Memory B cell (primary cell): ENCODE measurements at regions not wholly inside any gene's neighbourhood (a gene's known extent, or its start where the extent isn't known, plus 50 kb on each side); places are given as distances from the start of the nearest gene placed in this dataset.
"Not testable (repeated sequence)": the region's sequence is repeated elsewhere in the genome, so short reads cannot be mapped to it uniquely, and the experiment has no call there.

Experiments used
- ATAC-seq: fragments of 150-1000 bp; cut with Tn5 transposase; 2 replicates; pipeline ENCODE4 v1.10.0; 2021; ENCODE audit warnings: low read depth, mild to moderate bottlenecking, moderate library complexity
- DNase-seq, 2 donors: peaks; one replicate each; pipeline ENCODE4 v3.0.0; 2022; ENCODE audit warnings: low spot score in 2 of 2
- H3K27ac Mint-ChIP-seq: one replicate; pipeline ENCODE4 v1.8.0; 2022; ENCODE audit warnings: mild to moderate bottlenecking, moderate library complexity, mixed read lengths
- H3K27me3 Mint-ChIP-seq: one replicate; pipeline ENCODE4 v1.8.0; 2022; ENCODE audit warnings: mixed read lengths
- H3K36me3 Mint-ChIP-seq: one replicate; pipeline ENCODE4 v1.8.0; 2022; ENCODE audit warnings: mild to moderate bottlenecking, mixed read lengths
- H3K4me1 Mint-ChIP-seq: one replicate; pipeline ENCODE4 v1.8.0; 2022; ENCODE audit warnings: mixed read lengths
- H3K4me3 Mint-ChIP-seq: one replicate; pipeline ENCODE4 v1.8.0; 2022; ENCODE audit warnings: mild to moderate bottlenecking, moderate library complexity, mixed read lengths
- H3K9me3 Mint-ChIP-seq: one replicate; pipeline ENCODE4 v1.8.0; 2022; ENCODE audit warnings: mixed read lengths

- ATAC-seq (no peak), DNase-seq (no peak)
- H3K27me3 Mint-ChIP-seq, result peaks cover 6% of the 10 kb centered on the region
- H3K27ac Mint-ChIP-seq, result no peak overlapping the region
- H3K9me3 Mint-ChIP-seq, result peaks cover 2% of the 10 kb centered on the region
- no peaks in the 10 kb centered on the region for H3K36me3 Mint-ChIP-seq
- H3K4me1 Mint-ChIP-seq, result no peaks in the 10 kb centered on the region
- no peak overlapping the region for H3K4me3 Mint-ChIP-seq
These were observed 198.3 kb downstream of the DUSP10 start for GRCh38 chr1:221543529-221544120.

DNA sequence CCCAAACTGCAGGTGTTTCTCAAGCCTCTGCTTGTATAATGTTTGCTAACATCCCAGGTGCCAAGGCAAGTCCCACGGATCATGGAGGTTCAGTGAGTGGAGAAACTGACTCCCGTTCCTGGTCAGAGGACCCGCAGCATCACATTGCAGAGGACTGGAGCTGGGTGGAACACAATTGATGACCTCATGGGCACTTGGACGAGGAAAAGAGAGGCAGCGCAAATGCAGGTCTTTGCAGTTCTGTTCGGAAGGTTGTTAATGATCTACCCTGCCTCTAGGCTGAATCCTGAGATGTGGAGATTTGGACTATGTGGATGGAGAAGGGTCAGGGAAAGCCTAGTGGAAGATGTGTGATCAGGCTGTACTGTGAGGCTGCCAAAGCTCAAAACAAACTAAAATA is 192.9 kb downstream of the DUSP10 start:
- DNase-seq (no peak), ATAC-seq (no peak)
- H3K4me3 Mint-ChIP-seq, result no peak overlapping the region
- no peaks in the 10 kb centered on the region for H3K27me3 Mint-ChIP-seq
- H3K9me3 Mint-ChIP-seq, result peaks cover 2% of the 10 kb centered on the region
- no peaks in the 10 kb centered on the region for H3K4me1 Mint-ChIP-seq
- no peaks in the 10 kb centered on the region for H3K36me3 Mint-ChIP-seq
- H3K27ac Mint-ChIP-seq, result no peak overlapping the region

- no peak overlapping the region for H3K27ac Mint-ChIP-seq
- peaks cover 2% of the 10 kb centered on the region for H3K9me3 Mint-ChIP-seq
- ATAC-seq (no peak), DNase-seq (no peak)
- H3K27me3 Mint-ChIP-seq, result no peaks in the 10 kb centered on the region
- H3K4me1 Mint-ChIP-seq, result no peaks in the 10 kb centered on the region
- H3K36me3 Mint-ChIP-seq, result no peaks in the 10 kb centered on the region
- no peak overlapping the region for H3K4me3 Mint-ChIP-seq
These were observed 192.1 kb downstream of the DUSP10 start for GRCh38 chr1:221549815-221550214.

- H3K27ac Mint-ChIP-seq, H3K27me3 Mint-ChIP-seq, H3K4me3 Mint-ChIP-seq, H3K9me3 Mint-ChIP-seq, H3K36me3 Mint-ChIP-seq, ATAC-seq, H3K4me1 Mint-ChIP-seq, DNase-seq: not testable (repeated sequence)
These were observed 189.1 kb downstream of the DUSP10 start for GRCh38 chr1:221552792-221553191.

DNA sequence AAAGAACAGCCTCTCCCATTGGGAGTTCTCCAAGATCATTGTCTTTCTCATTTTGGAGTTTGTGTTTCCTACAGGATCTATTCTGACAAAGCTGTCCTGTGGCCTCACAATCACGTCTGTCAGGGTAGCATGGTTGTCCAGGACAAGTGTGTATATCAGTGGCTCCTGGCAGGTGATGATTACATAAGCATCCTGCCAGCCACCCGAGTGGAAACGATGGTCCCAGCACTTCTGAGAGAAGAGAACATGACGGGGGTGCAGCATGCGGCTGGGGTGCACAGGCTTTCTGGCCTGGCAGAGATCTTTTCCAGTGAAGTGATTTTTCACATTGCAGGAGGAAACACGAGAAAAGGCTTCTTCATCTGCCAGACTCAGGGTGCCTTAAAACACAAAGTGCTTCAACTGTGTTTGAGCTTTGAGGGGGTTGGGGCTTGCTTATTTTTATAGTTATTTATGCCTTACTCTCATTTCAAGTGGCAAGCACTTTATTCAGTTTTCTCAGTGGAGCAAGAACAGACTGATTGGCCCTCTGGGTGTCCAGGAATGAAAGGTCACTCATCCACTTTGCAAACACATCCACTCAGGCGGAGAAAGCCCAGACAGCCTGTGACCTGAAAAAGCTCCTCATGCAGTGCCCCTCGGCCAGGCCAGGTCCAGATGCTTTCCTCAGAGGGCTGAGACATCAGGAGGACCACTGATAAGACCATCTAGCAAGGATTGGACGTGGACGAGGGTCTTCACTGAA is 186.0 kb downstream of the DUSP10 start:
- no peak overlapping the region for H3K4me3 Mint-ChIP-seq
- H3K9me3 Mint-ChIP-seq, result no peaks in the 10 kb centered on the region
- DNase-seq (no peak), ATAC-seq (no peak)
- H3K27me3 Mint-ChIP-seq, result peaks cover 4% of the 10 kb centered on the region
- H3K36me3 Mint-ChIP-seq, result no peaks in the 10 kb centered on the region
- H3K27ac Mint-ChIP-seq, result no peak overlapping the region
- no peaks in the 10 kb centered on the region for H3K4me1 Mint-ChIP-seq

GRCh38 chr1:221556435-221556834 is 185.5 kb downstream of the DUSP10 start:
- no peaks in the 10 kb centered on the region for H3K36me3 Mint-ChIP-seq
- ATAC-seq (no peak), DNase-seq (no peak)
- H3K4me3 Mint-ChIP-seq, result no peak overlapping the region
- H3K4me1 Mint-ChIP-seq, result no peaks in the 10 kb centered on the region
- H3K9me3 Mint-ChIP-seq, result no peaks in the 10 kb centered on the region
- no peak overlapping the region for H3K27ac Mint-ChIP-seq
- H3K27me3 Mint-ChIP-seq, result peaks cover 4% of the 10 kb centered on the region

- Mint-ChIP-seq H3K4me3 (no peak overlapping the region), H3K27me3 (peaks cover 4% of the 10 kb centered on the region), H3K36me3 (no peaks in the 10 kb centered on the region), H3K4me1 (no peaks in the 10 kb centered on the region), H3K27ac (no peak overlapping the region), H3K9me3 (no peaks in the 10 kb centered on the region)
- DNase-seq (no peak), ATAC-seq (no peak)
These were observed 184.9 kb downstream of the DUSP10 start for GRCh38 chr1:221557013-221557412.

GRCh38 chr1:221558396-221558795 is 183.5 kb downstream of the DUSP10 start:
- no peak overlapping the region for H3K4me3 Mint-ChIP-seq
- no peak overlapping the region for H3K27ac Mint-ChIP-seq
- no peaks in the 10 kb centered on the region for H3K9me3 Mint-ChIP-seq
- H3K27me3 Mint-ChIP-seq, result peaks cover 4% of the 10 kb centered on the region
- ATAC-seq, result no peak
- H3K4me1 Mint-ChIP-seq, result no peaks in the 10 kb centered on the region
- no peak for DNase-seq
- H3K36me3 Mint-ChIP-seq, result no peaks in the 10 kb centered on the region

- DNase-seq (no peak), ATAC-seq (no peak)
- no peaks in the 10 kb centered on the region for H3K36me3 Mint-ChIP-seq
- H3K9me3 Mint-ChIP-seq, result no peaks in the 10 kb centered on the region
- no peaks in the 10 kb centered on the region for H3K4me1 Mint-ChIP-seq
- H3K27me3 Mint-ChIP-seq, result peaks cover 4% of the 10 kb centered on the region
- no peak overlapping the region for H3K27ac Mint-ChIP-seq
- no peak overlapping the region for H3K4me3 Mint-ChIP-seq
These were observed 182.0 kb downstream of the DUSP10 start for GRCh38 chr1:221559911-221560310.

DNA sequence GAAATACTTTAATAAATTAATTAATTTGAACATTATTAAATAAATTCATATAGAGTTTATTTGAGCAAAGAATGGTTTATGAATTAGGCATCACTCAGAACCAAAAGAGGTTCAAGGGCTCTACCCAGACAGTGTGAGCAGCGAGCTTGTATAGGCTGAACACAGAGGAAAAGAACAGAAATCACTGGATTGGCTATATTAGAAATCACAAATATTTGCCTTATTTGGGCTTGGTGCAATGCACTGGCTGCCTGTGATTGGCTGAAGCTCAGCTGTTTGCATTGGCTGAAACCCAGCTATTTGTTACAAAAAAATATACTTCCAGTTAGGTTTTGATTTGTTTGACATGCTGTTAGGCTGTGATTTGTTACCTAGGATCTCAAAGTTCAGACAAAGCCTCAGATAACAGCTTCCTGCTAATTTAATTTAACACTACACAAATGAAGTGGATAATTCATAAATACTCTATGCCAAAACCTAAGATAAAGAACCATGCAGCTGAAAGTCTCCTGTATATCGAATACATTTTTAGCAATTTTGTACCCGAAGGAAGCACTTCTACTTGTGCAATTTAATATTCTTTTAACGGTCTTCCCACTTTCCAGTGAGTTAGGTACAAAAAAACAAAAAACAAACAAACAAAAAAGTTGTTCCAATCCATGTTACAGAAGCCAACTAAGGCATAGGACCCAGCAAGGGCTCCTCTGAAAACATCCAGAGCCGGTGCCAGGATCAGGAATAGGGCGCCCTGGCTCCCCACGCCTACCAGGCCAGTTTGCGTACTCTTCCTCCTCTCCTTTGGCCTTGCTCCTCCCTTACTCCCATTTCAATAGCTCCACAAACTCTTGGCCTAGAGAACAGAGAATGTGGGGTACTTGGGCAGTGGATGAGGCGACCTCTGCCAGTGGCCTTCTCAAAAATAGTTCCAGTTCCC is 179.1 kb downstream of the DUSP10 start:
- Mint-ChIP-seq H3K36me3 (no peaks in the 10 kb centered on the region), H3K4me3 (no peak overlapping the region), H3K4me1 (no peaks in the 10 kb centered on the region), H3K9me3 (no peaks in the 10 kb centered on the region), H3K27me3 (peaks cover 2% of the 10 kb centered on the region), H3K27ac (no peak overlapping the region)
- no peak for ATAC-seq
- DNase-seq, result no peak

DNA sequence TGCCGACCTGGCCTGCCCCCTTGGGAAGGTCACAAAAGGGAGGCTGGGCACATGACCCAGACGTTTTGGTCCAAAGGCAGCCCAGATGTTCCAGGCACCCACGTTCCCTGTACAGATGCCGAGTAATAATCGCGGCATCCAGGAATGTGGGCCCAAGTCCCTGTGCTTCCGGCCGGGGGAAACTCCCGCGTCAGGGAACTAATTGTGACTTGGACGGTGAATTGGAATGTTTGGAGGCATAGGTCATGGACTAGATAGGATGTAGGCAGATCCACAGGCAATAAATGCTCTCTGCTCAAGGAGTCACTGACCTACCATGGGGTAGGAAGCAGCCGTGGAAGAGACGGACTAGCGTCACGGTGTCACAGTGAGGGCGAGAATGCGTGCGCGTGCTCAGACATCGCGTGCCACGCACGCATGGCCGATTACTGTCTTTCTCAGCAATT is 178.4 kb downstream of the DUSP10 start:
- no peak for ATAC-seq
- H3K4me1 Mint-ChIP-seq, result no peaks in the 10 kb centered on the region
- no peaks in the 10 kb centered on the region for H3K9me3 Mint-ChIP-seq
- H3K27ac Mint-ChIP-seq, result no peak overlapping the region
- no peaks in the 10 kb centered on the region for H3K36me3 Mint-ChIP-seq
- H3K27me3 Mint-ChIP-seq, result peaks cover 2% of the 10 kb centered on the region
- H3K4me3 Mint-ChIP-seq, result no peak overlapping the region
- DNase-seq, result no peak

DNA sequence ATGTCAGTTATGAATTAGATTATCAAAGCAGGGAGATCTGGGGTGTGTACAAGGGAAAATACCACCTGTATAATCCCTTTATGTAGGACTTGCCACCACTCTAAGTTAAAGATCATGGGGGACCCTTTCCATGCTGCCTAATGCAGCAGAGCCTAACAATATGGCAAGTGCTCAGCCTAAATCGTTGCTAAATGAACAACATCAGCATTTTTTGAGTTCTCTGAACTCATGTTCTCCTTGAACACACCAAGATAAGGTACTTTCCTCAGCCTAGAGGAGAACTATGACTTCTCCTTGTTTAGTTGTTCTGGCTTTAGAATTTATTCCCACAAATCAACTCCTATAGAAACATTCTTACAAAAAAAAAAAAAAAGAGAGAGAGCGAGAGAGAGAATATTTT is 177.0 kb downstream of the DUSP10 start:
- H3K36me3 Mint-ChIP-seq, result no peaks in the 10 kb centered on the region
- no peaks in the 10 kb centered on the region for H3K9me3 Mint-ChIP-seq
- no peak overlapping the region for H3K27ac Mint-ChIP-seq
- H3K4me3 Mint-ChIP-seq, result no peak overlapping the region
- H3K4me1 Mint-ChIP-seq, result no peaks in the 10 kb centered on the region
- H3K27me3 Mint-ChIP-seq, result peaks cover 3% of the 10 kb centered on the region
- no peak for DNase-seq
- ATAC-seq, result no peak

GRCh38 chr1:221565711-221566110 is 176.2 kb downstream of the DUSP10 start:
- Mint-ChIP-seq H3K27me3 (peaks cover 2% of the 10 kb centered on the region), H3K4me3 (no peak overlapping the region), H3K4me1 (no peaks in the 10 kb centered on the region), H3K9me3 (no peaks in the 10 kb centered on the region), H3K27ac (no peak overlapping the region), H3K36me3 (no peaks in the 10 kb centered on the region)
- DNase-seq, result no peak
- no peak for ATAC-seq

DNA sequence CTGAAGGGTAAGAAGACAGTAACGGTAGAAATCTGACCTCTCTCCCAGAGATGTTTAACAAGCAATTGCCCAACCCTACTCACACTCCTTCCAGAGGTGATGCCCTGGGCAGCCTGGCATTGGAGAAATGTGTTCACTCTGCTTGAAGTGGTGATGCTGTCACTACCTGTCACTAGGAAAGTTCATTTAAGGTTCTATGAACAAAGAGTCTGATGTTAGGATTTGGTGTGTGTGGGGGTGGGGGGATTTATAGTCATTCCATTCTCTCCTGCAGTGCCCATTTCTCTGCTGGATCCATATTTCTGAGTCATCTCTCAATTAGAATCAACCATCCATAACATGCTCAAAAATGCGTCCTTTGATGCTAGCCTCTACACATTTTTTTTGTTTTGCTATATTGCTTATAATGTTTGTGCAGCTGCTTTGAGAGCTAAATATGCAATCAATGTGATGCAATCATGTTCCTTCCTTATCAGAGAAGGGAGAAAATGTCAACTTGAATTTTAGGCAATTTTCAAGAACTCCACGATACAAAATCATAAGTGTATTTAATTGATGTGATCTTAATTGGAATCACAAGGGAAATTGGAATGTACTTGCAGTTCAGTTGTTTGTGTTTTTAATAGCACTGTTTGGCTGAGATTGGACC is 173.9 kb downstream of the DUSP10 start:
- Mint-ChIP-seq H3K27ac (no peak overlapping the region), H3K9me3 (no peaks in the 10 kb centered on the region), H3K36me3 (no peaks in the 10 kb centered on the region), H3K4me3 (no peak overlapping the region), H3K4me1 (no peaks in the 10 kb centered on the region), H3K27me3 (peaks cover 1% of the 10 kb centered on the region)
- ATAC-seq (no peak), DNase-seq (no peak)
